Colonic mucosa (tissue), 4 donors: ENCODE measurements at regions not wholly inside any gene's neighbourhood (a gene's known extent, or its start where the extent isn't known, plus 50 kb on each side); places are given as distances from the start of the nearest gene placed in this dataset.

Experiments
- DNase-seq: peaks from one replicate; pipeline ENCODE4 v3.0.0-alpha.2; 2020
- H3K27ac ChIP-seq: fragments of 200-600 bp; one replicate; pipeline ENCODE4 v1.8.0; 2021
- H3K27me3 ChIP-seq: fragments of 200-600 bp; one replicate; pipeline ENCODE4 v1.8.0; 2021
- H3K36me3 ChIP-seq: fragments of 200-600 bp; one replicate; pipeline ENCODE4 v1.8.0; 2021
- H3K4me1 ChIP-seq: fragments of 200-600 bp; one replicate; pipeline ENCODE4 v1.8.0; 2021; ENCODE audit warnings: mild to moderate bottlenecking
- H3K4me3 ChIP-seq: fragments of 200-600 bp; one replicate; pipeline ENCODE4 v1.8.0; 2021
- H3K9ac ChIP-seq, 2 donors: one replicate each; pipeline ENCODE4 v1.7.0; 2013; ENCODE audit warnings: control low read depth in 2 of 2, low read depth in 2 of 2, low read length in 2 of 2
- H3K9me3 ChIP-seq: fragments of 200-600 bp; one replicate; pipeline ENCODE4 v1.8.0; 2021
- intact Hi-C: fragments of 100-400 bp; cut with DNase I; formaldehyde crosslinking; loops from one replicate; pipeline ENCODE4 v1.14.1; 2022
- TF ChIP-seq, protein P1 (sequence below): fragments of 200-600 bp; IDR thresholded peaks from one replicate; pipeline ENCODE4 v1.8.0; 2022; ENCODE audit warnings: antibody characterized with exemption, mild to moderate bottlenecking
- donor health status: healthy.
- donor health status: DM: no; HTN: no; CAD: no.
- donor health status: DM: no; HTN: no; CAD: no.

DNA sequence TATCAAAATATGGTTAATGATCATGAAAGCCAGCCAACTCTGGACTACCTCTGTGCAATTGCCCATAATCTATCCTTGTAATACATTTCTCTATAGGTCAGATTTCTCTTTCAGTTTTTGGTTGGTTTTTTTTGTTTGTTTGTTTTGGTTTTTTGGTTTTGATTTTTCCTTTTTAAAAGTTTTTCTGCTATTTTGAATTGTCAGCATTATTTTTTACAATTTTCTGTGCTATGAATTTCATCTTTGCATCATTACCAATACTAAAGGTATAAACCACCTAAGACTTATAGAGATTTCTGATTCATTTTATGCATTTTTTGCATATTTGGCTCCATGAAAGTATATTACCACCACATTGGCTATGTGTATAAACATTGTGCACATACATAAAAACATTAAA is 799.6 kb downstream of the ADGRL2 start:
- TF ChIP-seq, protein P1, sequence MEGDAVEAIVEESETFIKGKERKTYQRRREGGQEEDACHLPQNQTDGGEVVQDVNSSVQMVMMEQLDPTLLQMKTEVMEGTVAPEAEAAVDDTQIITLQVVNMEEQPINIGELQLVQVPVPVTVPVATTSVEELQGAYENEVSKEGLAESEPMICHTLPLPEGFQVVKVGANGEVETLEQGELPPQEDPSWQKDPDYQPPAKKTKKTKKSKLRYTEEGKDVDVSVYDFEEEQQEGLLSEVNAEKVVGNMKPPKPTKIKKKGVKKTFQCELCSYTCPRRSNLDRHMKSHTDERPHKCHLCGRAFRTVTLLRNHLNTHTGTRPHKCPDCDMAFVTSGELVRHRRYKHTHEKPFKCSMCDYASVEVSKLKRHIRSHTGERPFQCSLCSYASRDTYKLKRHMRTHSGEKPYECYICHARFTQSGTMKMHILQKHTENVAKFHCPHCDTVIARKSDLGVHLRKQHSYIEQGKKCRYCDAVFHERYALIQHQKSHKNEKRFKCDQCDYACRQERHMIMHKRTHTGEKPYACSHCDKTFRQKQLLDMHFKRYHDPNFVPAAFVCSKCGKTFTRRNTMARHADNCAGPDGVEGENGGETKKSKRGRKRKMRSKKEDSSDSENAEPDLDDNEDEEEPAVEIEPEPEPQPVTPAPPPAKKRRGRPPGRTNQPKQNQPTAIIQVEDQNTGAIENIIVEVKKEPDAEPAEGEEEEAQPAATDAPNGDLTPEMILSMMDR, result no peak
- intact Hi-C loops, result no loop called here
- H3K27me3 ChIP-seq, result no peaks in the 10 kb centered on the region
- H3K4me1 ChIP-seq, result no peaks in the 10 kb centered on the region
- no peak overlapping the region for H3K27ac ChIP-seq
- no peak overlapping the region for H3K4me3 ChIP-seq
- no peak overlapping the region for H3K9ac ChIP-seq
- H3K36me3 ChIP-seq, result no peaks in the 10 kb centered on the region
- DNase-seq, result no peak
- no peaks in the 10 kb centered on the region for H3K9me3 ChIP-seq

DNA sequence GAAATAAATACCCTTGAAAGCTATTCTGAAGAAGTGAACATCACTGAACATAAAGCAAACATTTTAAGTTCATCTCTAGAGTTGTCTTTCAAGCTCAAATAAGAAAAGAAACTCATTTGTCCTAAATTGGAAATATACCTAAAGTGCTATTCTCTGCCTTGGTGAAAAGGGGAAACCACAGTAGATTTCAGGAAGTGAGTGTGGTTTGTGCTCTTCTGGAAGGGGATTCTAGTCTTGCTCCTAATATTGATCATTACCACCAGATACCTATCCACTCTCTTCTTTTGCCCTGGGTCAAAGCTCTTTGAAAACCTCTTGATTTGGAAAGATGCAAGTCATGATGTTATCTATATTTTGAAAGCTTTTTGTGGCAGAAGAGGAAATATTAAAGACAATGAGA is 798.1 kb downstream of the ADGRL2 start:
- no peak for DNase-seq
- Histone ChIP-seq H3K9me3 (no peaks in the 10 kb centered on the region), H3K27ac (no peak overlapping the region), H3K36me3 (no peaks in the 10 kb centered on the region), H3K9ac (no peak overlapping the region), H3K4me1 (no peaks in the 10 kb centered on the region), H3K4me3 (no peak overlapping the region), H3K27me3 (no peaks in the 10 kb centered on the region)
- intact Hi-C loops, result no loop called here
- TF ChIP-seq, protein P1, result no peak

DNA sequence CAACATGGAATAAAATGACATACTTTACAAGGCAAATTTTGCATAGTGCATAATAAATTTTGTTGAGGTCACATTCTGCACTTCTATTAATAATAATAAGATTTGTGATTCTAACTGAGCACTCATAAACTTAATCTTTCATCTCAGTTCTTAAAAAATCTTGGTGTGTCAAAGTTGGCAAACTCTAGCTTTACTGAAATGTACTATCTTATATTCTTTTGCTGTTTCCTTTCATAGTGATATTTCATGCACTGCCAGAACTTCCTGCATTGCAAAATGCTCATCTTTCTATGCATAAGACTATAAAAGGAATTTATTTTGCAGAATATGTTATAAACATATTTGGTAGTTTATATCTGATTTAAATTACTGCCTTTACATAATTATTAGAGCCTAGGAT is 797.6 kb downstream of the ADGRL2 start:
- TF ChIP-seq, protein P1, result no peak
- Histone ChIP-seq H3K9ac (no peak overlapping the region), H3K4me1 (no peaks in the 10 kb centered on the region), H3K27ac (no peak overlapping the region), H3K36me3 (no peaks in the 10 kb centered on the region), H3K4me3 (no peak overlapping the region), H3K9me3 (no peaks in the 10 kb centered on the region), H3K27me3 (no peaks in the 10 kb centered on the region)
- intact Hi-C loops, result no loop called here
- no peak for DNase-seq

DNA sequence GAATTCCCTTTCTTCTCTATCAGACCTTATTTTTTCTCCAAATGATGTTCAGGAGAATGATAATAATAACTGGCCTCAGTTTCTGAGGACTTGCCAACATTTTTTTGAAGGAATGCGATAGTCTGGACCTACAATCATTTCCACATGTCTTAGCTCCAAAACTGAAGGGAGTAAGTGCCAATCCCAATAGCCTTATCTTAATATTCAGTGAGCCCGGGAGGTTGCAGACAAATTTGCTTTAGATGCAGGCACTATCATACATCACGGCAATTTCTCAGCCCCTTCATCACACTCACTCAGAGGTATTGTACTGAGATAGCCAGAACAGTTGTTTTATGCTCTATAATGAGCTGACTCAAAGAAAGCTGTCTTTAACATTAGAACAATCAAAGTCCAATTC is 796.9 kb downstream of the ADGRL2 start:
- TF ChIP-seq, protein P1, result no peak
- Histone ChIP-seq H3K27me3 (no peaks in the 10 kb centered on the region), H3K36me3 (no peaks in the 10 kb centered on the region), H3K4me1 (no peaks in the 10 kb centered on the region), H3K9me3 (no peaks in the 10 kb centered on the region), H3K27ac (no peak overlapping the region), H3K4me3 (no peak overlapping the region), H3K9ac (no peak overlapping the region)
- intact Hi-C loops, result no loop called here
- no peak for DNase-seq

DNA sequence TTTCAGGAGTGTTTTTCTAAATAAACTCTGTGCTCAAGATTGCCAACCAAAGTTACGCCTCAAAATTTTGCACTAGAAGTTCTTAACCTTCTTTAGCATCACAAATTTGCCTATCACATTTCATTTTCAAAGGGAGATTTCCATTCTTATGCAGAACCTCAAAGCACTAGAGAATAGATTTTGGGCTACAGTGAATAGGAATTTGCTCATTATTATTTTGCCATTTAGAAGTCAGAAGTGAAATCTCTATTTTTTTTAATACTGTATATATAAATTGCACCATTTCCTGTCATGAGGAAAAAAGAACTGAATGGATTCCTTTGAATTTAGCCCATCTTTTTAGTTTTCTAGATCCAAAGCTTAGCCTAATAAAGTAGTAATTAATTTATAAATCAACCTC is 796.4 kb downstream of the ADGRL2 start:
- no peak for DNase-seq
- TF ChIP-seq, protein P1, result no peak
- Histone ChIP-seq H3K9ac (no peak overlapping the region), H3K27me3 (no peaks in the 10 kb centered on the region), H3K4me1 (no peaks in the 10 kb centered on the region), H3K36me3 (no peaks in the 10 kb centered on the region), H3K4me3 (no peak overlapping the region), H3K27ac (no peak overlapping the region), H3K9me3 (no peaks in the 10 kb centered on the region)
- intact Hi-C loops, result no loop called here

DNA sequence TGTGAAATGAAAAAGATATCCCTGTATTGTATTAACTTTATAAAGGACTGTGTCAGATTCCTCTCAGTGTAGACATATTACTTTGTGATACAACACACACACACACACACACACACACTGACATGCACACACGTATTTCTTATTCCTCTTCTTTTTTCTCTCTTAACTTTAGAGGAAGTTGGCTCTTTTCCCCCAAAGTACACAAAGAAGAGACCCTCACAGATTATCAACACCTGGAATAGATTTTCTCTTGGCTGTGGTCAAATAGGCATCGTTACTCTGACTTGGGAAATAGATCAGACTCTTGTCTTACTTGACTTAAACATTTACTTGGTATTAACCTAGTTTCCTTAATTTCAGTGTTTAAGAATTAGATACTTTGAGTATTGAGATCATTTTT is 792.8 kb downstream of the ADGRL2 start:
- Histone ChIP-seq H3K4me1 (no peaks in the 10 kb centered on the region), H3K27ac (no peak overlapping the region), H3K36me3 (no peaks in the 10 kb centered on the region), H3K27me3 (no peaks in the 10 kb centered on the region), H3K9me3 (no peaks in the 10 kb centered on the region), H3K9ac (no peak overlapping the region), H3K4me3 (no peak overlapping the region)
- TF ChIP-seq, protein P1, result no peak
- intact Hi-C loops, result no loop called here
- DNase-seq, result no peak
